GM21529 (cell line): ENCODE measurements at regions not wholly inside any gene's neighbourhood (a gene's known extent, or its start where the extent isn't known, plus 50 kb on each side); places are given as distances from the start of the nearest gene placed in this dataset.
"Not testable (repeated sequence)": the region's sequence is repeated elsewhere in the genome, so short reads cannot be mapped to it uniquely, and the experiment has no call there.

Source experiments
- ATAC-seq: cut with Tn5 transposase; IDR thresholded peaks from one replicate; pipeline ENCODE4 v1.9.1; 2021; ENCODE audit not compliant: unreplicated experiment

DNA sequence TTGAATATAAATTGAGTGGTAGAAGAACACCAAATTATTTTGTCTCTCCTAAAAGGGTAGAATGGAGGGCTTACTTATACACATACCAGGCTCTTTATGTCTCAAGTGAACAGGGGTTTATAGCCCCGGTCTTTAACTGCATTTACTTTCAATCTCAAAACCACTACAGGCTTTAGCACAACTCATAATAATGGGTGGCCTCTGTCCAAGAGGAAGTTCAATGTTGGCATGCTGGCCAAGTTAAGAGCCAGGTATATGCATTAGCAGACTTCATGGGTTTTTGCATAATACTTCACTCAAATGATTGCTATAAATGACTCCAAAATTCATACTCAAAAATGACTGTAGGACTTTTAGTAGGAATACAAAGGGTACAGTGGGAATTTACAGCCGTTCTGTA is 118.5 kb upstream of the OTUD4 start:
- peak; percentile 8 for ATAC-seq

- no peak for ATAC-seq
Observed at GRCh38 chr4:145297556-145297955, 117.2 kb upstream of the OTUD4 start.

DNA sequence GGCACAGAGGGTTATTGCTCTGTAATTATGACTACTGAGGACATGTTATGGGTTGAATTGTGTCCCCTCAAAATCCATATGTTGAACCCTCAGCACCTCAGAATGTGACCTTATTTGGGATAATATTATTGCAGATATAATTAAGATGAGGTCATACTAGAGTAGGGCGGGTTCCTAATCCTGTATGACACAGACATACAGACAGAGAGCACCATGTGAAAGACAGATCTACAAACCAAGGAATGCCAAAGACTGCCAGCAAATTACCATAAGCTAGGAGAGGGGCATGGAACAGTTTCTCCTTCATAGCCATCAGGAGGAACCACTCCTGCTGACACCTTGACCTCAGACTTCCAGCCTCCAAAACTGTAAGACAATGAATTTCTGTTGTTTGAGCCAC is 115.2 kb upstream of the OTUD4 start:
- no peak for ATAC-seq

- ATAC-seq = no peak
Observed at GRCh38 chr4:145295122-145295521, 114.7 kb upstream of the OTUD4 start.

DNA sequence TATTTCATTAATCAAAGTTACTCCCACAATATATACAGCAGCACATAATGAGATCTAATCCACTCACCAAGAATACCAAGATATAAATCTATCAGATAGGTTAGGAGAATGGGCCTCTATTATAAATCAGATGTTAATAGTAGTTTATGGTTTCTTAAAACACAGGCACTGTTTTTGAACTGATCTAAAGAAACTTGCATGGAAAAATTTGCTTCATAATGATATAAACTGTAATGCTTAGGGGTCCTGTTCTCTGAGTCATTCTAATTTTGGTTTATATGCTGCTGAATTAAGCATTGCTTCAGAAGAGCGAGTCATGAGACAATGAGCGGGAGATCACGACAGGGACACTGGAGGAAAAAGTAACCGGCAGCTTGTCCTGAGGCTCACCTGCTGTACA is 113.3 kb upstream of the OTUD4 start:
- no peak for ATAC-seq

DNA sequence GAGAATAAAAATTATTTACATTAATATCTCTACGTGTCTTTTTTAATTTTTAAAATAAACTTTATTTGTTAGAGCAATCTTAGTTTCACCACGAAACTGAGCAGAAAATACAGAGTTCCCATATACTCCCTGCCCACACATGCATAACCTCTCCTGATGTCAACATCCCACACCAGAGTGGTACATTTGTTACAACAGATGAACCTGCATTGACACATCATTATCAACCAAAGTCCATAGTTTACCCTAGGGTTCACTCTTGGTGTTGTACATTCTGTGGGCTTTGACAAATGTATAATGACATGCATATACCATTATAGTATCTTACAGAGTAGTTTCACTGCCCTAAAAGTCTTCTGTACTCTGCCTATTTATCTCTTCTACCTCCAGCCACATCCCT is 110.6 kb upstream of the OTUD4 start:
- ATAC-seq = no peak

DNA sequence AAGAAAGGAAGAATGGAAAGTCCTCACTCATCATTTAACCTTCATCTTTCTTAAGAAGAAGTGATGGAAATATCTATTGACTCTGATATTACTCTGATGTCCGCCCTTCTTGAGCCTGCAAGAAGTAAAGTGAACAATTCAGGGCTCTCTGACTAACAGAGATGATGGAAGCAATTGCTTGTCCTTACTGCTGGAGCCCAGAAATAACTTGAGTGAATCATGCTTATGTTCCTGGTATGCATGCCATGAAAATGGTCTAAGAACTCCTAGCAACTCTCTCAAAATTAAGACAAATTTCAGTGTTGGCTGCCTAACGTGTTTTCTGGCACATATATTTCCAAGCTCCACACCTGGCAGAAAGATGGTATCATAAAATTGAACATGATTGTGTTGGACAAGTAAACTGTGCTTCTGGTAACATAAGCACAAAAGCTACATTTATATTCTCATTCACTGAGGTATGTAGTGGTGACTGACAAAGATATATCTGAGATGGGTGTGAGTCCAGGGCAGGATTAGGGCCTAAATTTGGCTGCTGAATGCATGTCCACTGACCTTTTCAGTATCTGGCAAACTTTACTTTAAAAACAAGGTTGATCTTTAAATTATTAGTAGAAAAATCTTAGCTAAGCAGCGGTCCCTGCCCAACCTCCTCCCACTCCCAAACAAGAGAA is 109.2 kb upstream of the OTUD4 start:
- ATAC-seq = no peak

DNA sequence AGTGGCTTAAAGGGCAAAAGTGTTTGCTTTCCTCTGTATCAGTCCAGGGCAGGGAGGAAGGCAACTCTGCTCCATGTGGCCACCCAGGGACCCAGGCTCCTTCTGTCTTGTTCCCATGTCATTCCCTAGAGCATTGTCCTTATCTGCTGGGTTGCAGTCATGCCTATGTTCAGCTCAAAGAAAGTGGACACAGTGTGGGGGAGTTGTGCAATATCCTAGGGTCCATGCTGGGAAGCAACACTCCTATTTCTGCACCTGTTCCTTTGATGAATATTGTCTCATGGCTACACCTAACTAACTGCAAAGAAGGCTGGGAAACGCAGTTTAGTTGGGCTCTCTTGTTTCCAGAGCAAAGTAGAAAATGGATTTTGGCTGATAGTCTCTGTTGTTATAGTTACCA is 107.0 kb upstream of the OTUD4 start:
- ATAC-seq = no peak

DNA sequence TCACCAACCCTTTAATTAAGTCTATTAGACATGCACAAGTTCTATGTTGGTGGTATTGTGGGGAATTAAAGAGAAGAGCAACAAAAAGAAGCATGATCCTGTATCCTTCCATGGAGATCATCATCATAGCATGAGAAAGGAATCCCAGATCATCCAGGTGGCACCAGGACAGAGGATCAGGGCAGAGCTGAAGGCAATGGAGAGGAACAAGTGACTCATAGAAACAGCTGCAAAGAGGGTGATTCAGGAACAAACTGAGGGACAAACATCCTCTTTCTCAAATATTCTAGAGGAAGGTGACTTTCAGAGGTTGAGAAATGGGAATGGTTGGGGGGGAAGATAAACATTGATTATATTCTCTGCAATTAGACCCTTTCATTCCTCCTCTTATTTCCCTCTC is 105.5 kb upstream of the OTUD4 start:
- no peak for ATAC-seq

GRCh38 chr4:145283909-145284308 is 103.5 kb upstream of the OTUD4 start:
- no peak for ATAC-seq

GRCh38 chr4:145281951-145282350 is 101.6 kb upstream of the OTUD4 start:
- no peak for ATAC-seq

GRCh38 chr4:145281224-145281623 is 100.8 kb upstream of the OTUD4 start:
- ATAC-seq = no peak

- no peak for ATAC-seq
Observed at GRCh38 chr4:145280541-145280940, 100.2 kb upstream of the OTUD4 start.

DNA sequence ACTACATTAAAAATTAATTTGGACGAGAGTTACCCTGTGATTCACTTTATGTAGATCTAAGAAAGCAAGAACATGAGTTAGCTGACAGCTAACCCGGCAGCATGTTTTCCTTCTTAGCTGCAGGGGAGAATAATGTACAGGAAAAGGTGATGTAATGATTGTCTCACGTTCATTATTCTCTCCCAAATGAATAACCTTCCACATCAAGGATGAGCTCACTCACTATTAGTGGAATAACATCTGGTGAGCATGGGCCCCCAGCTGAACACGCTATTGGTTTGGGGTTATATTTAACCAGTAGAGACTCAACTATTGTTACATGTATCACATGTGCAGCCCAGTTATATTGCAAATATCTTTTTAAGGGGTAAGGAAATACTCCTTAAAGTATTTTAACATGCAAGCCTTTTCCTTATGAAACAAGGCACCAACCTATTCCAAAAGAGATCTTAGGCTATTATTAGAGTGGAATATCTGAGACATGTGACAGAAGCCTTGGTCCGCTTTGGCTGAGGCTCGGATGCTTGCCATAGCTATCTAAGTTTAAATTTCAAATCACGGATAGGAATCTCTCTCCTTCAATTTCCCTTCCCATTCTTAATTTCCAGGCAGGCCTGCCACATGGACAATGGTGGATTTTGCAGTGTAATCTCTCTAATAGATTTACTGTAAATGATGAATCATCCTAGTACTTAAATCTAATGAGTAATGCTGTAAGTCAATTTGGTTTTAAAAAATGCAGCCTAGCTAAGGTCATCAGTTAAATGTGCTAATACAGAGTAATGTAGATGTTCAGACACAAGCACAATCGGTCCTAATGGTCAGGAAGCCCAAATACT is 99.0 kb upstream of the OTUD4 start:
- ATAC-seq = no peak

DNA sequence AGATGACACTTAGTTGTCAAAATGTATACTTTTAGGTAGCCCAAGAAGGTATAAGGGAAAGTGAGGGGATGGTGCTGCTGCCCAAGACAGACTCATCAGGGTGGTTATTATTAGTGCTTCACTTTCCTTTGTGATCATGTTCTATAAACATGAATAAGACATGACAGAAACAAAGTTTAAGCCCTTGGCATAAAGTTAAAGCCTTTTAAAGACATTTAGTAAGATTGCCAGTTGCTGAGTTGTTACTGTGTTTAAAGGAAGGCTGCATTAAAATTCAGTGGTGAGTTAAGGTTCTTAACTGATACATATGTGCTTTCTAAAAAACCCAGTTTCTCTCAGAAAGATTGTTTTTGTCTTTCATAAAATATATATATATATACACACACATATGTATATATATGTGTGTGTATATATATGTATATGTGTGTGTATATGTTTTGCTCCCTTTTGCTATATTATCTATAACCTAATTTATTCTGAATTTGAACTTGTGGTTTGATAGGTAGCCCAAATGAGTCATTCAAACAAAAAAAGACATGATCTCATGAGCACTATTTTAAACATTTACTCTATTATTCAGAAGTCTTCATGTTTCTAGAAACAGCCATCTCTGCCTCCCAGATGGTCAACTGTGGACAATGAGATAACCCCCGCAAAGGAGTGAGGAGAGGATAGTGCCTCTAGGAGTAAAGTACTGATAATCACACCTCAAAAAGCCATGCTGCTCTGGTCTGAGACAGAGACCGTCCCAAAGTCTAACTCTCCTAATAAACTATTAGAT is 98.1 kb upstream of the OTUD4 start:
- ATAC-seq = no peak

GRCh38 chr4:145277011-145277410 is 96.6 kb upstream of the OTUD4 start:
- no peak for ATAC-seq

- no peak for ATAC-seq
Observed at GRCh38 chr4:145276050-145276449, 95.7 kb upstream of the OTUD4 start.

- ATAC-seq = no peak
Observed at GRCh38 chr4:145271194-145271593, 90.8 kb upstream of the OTUD4 start.

DNA sequence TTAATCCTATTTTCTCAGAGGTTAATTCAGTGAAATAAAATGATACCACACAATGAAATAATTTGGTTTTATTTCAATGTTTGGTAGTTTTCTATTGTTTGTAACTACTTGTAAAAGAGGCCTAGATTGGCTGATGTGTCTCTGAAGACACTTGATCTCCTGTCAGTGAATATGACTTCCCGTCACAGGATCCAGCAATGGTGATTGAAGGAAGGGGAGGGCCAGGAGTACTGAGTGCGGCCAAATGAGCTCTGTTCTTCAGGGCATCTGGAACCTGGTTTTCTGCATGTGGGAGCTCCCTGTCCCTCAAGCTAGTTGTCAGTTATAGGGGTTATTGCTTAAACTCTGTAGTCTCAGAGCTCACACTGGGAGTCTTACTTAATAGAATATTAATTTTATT is 86.5 kb upstream of the OTUD4 start:
- ATAC-seq = no peak

- ATAC-seq = no peak
Observed at GRCh38 chr4:145260091-145260490, 79.7 kb upstream of the OTUD4 start.

DNA sequence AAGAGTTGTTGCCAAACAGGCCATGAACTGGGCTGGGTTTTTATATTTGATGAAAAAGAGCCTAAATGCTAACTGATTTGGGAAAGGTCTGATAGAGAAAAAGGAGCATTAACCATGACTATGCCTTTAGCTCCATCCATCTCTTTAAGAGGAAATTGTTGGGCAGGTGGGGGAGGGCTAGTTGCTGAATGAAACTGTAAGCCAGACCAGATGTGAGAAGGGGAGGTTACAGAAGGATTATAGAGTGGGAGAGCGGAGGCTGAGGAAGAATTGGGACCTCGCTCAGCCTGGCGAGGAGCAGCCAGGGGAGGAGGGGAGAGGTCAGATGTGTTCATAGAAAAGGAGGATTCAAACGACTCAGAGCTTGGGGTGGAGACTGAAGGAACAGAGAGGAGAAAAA is 74.9 kb upstream of the OTUD4 start:
- ATAC-seq = not testable (repeated sequence)

DNA sequence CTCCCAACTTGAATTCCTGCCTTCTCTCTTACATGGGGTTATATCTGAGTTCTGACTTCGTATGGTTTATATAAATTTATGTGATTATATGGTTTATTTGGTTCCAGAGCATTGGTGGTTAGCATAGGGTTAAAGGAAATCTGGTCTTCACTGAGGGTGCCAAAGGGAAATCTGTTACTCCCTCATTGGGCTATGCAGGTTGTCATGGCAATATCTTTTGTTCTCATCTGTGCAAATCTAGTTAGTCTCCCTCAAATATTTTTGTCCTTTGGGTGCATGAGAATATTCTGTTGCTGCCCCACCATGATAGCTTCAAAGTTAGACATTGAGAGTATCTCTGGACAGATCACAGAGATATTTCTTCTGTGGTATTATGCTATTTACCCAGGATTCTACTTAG is 71.8 kb upstream of the OTUD4 start:
- no peak for ATAC-seq
